DND-41 (cell line): ENCODE measurements at regions not wholly inside any gene's neighbourhood (a gene's known extent, or its start where the extent isn't known, plus 50 kb on each side); places are given as distances from the start of the nearest gene placed in this dataset.

Experiments used
- ATAC-seq: fragments of 200-7000 bp; cut with Tn5 transposase; 3 replicates; pipeline ENCODE4 v1.9.1; 2021; ENCODE audit warnings: low read depth; ENCODE audit not compliant: insufficient read depth
- DNase-seq: peaks from one replicate; pipeline ENCODE4 v3.0.0-alpha.2; 2020
- H2AFZ ChIP-seq: 2 replicates; pipeline ENCODE4 v1.6.0; 2012; ENCODE audit warnings: low read depth, low read length
- H3K27ac ChIP-seq: 2 replicates; pipeline ENCODE4 v1.5.1; 2012; ENCODE audit warnings: low read length, inconsistent platforms
- H3K27me3 ChIP-seq: fragments of 200-600 bp; sonication (generic); 2 replicates; pipeline ENCODE4 v1.6.0; 2012; ENCODE audit warnings: low read length, mild to moderate bottlenecking, inconsistent platforms; ENCODE audit not compliant: insufficient read depth, poor library complexity
- H3K36me3 ChIP-seq: 2 replicates; pipeline ENCODE4 v1.5.1; 2012; ENCODE audit warnings: low read length, inconsistent platforms; ENCODE audit not compliant: insufficient read depth
- H3K4me1 ChIP-seq: 2 replicates; pipeline ENCODE4 v1.5.1; 2012; ENCODE audit warnings: mild to moderate bottlenecking, low read length; ENCODE audit not compliant: insufficient read depth
- H3K4me2 ChIP-seq: 2 replicates; pipeline ENCODE4 v1.6.0; 2012; ENCODE audit warnings: mild to moderate bottlenecking, moderate library complexity, low read length, inconsistent platforms; ENCODE audit not compliant: insufficient read depth
- H3K4me3 ChIP-seq, 2 experiments: fragments of 200-600 bp in 1 of 2; shearing (Covaris generic) in 1 of 2; 2 replicates each; pipeline ENCODE4 v1.5.1; 2012 to 2016; ENCODE audit warnings: inconsistent platforms in 2 of 2, low read length in 2 of 2, mild to moderate bottlenecking in 2 of 2, low read depth in 1 of 2, moderate library complexity in 1 of 2
- H3K79me2 ChIP-seq: 2 replicates; pipeline ENCODE4 v1.6.0; 2012; ENCODE audit warnings: low read length, inconsistent platforms; ENCODE audit not compliant: insufficient read depth
- H3K9ac ChIP-seq: 2 replicates; pipeline ENCODE4 v1.6.0; 2012; ENCODE audit warnings: low read depth, mild to moderate bottlenecking, inconsistent platforms, low read length, moderate library complexity
- H3K9me3 ChIP-seq: 2 replicates; pipeline ENCODE4 v1.5.1; 2012; ENCODE audit warnings: low read length, moderate library complexity, mild to moderate bottlenecking, inconsistent platforms; ENCODE audit not compliant: insufficient read depth, severe bottlenecking
- H4K20me1 ChIP-seq: 2 replicates; pipeline ENCODE4 v1.6.0; 2012; ENCODE audit warnings: low read length; ENCODE audit not compliant: insufficient read depth
- CTCF ChIP-seq: IDR thresholded peaks from 2 replicates; pipeline ENCODE4 v1.5.1; 2012; ENCODE audit warnings: borderline replicate concordance, low read length, moderate library complexity, mild to moderate bottlenecking; ENCODE audit not compliant: poor library complexity, severe bottlenecking; ENCODE audit errors: extremely low read depth
- EZH2 ChIP-seq: IDR thresholded peaks from 3 replicates; pipeline ENCODE4 v1.6.1; 2012; ENCODE audit warnings: borderline replicate concordance, low read depth, mild to moderate bottlenecking, moderate library complexity, low read length, inconsistent platforms; ENCODE audit not compliant: severe bottlenecking

GRCh38 chr12:93274937-93275336 lies 102.8 kb upstream of the NUDT4 start:
- DNase-seq: no peak
- Histone ChIP-seq H4K20me1 (no peaks in the 10 kb centered on the region), H3K27ac (no peak overlapping the region), H3K79me2 (no peaks in the 10 kb centered on the region), H3K9ac (no peak overlapping the region), H2AFZ (no peak overlapping the region), H3K36me3 (no peaks in the 10 kb centered on the region), H3K4me1 (peaks cover 16% of the 10 kb centered on the region), H3K4me3 (no peak overlapping the region), H3K4me2 (no peak overlapping the region), H3K27me3 (no peaks in the 10 kb centered on the region), H3K9me3 (no peaks in the 10 kb centered on the region)
- ATAC-seq: no peak
- TF ChIP-seq EZH2 (no peak), CTCF (no peak)

GRCh38 chr12:93275589-93275988 lies 102.1 kb upstream of the NUDT4 start:
- H3K27ac ChIP-seq: no peak overlapping the region
- H3K4me2 ChIP-seq: no peak overlapping the region
- H4K20me1 ChIP-seq: no peaks in the 10 kb centered on the region
- TF ChIP-seq EZH2 (no peak), CTCF (no peak)
- H3K4me3 ChIP-seq: no peak overlapping the region
- no peaks in the 10 kb centered on the region for H3K36me3 ChIP-seq
- peak overlapping the region; percentile 13; the same call in 1 of the 2 replicates for H2AFZ ChIP-seq
- H3K9ac ChIP-seq: no peak overlapping the region
- H3K9me3 ChIP-seq: no peaks in the 10 kb centered on the region
- DNase-seq (no peak), ATAC-seq (no peak)
- H3K27me3 ChIP-seq: no peaks in the 10 kb centered on the region
- H3K79me2 ChIP-seq: no peaks in the 10 kb centered on the region
- peaks cover 16% of the 10 kb centered on the region for H3K4me1 ChIP-seq

GRCh38 chr12:93279565-93280412 lies 97.9 kb upstream of the NUDT4 start:
- no peak for DNase-seq

More at GRCh38 chr12:93279565-93280412, 97.9 kb upstream of the NUDT4 start:
- no peaks in the 10 kb centered on the region for H3K36me3 ChIP-seq
- H3K79me2 ChIP-seq: no peaks in the 10 kb centered on the region
- no peak overlapping the region for H3K27ac ChIP-seq
- no peak overlapping the region for H2AFZ ChIP-seq
- H3K4me3 ChIP-seq: no peak overlapping the region
- no peaks in the 10 kb centered on the region for H3K27me3 ChIP-seq
- peaks cover 3% of the 10 kb centered on the region; the same call in 1 of the 2 replicates for H3K4me1 ChIP-seq
- no peak overlapping the region for H3K4me2 ChIP-seq
- H3K9ac ChIP-seq: no peak overlapping the region
- H3K9me3 ChIP-seq: no peaks in the 10 kb centered on the region
- no peak for TF ChIP-seq EZH2
- no peak for TF ChIP-seq CTCF
- no peaks in the 10 kb centered on the region for H4K20me1 ChIP-seq
- no peak; the same call in 2 of the 3 replicates for ATAC-seq
